ENCODE measurements at regions not wholly inside any gene's neighbourhood (a gene's known extent, or its start where the extent isn't known, plus 50 kb on each side); places are given as distances from the start of the nearest gene placed in this dataset.

GRCh38 chr21:21828130-21828529, 829.9 kb downstream of the NCAM2 start (continued):
- no peak for TF ChIP-seq MYC (IDR thresholded peaks at IDR 0.05; ENCODE audit: insufficient read depth, insufficient read length, insufficient replicate concordance, low read length, severe bottlenecking)
- no peak for TF ChIP-seq SPI1 (IDR thresholded peaks at IDR 0.05; ENCODE audit: borderline replicate concordance, insufficient read depth, low read depth, low read length)
- no peak for TF ChIP-seq CBX3 (IDR thresholded peaks at IDR 0.05; ENCODE audit: borderline replicate concordance, low read depth)
- no peak for TF ChIP-seq CHD1 (IDR thresholded peaks at IDR 0.05; ENCODE audit: low read depth, low read length)
- TF ChIP-seq EED (IDR thresholded peaks at IDR 0.05; ENCODE audit: low read depth) = no peak
- TF ChIP-seq ATF3 (IDR thresholded peaks at IDR 0.05; ENCODE audit: borderline replicate concordance, extremely low read depth, low read depth, low read length) = no peak
- TF ChIP-seq MAX (IDR thresholded peaks at IDR 0.05; ENCODE audit: low read depth, low read length) = no peak
- no peak for TF ChIP-seq TCF12 (IDR thresholded peaks at IDR 0.05; ENCODE audit: low read depth, low read length)
- no peak for TF ChIP-seq POLR2AphosphoS2 (IDR thresholded peaks at IDR 0.05; ENCODE audit: low read depth, low read length)
- TF ChIP-seq RFX5 (IDR thresholded peaks at IDR 0.05; ENCODE audit: low read depth, low read length) = no peak

- ATAC-seq (no peak), FAIRE-seq (no peak), DNase-seq (ENCODE audit: low read depth, low spot score) (no peak)
- Histone ChIP-seq H3K36me3 (ENCODE audit: control insufficient read depth in 2 of 2, insufficient read depth in 2 of 2, low read length in 1 of 2) (no peaks in the 10 kb centered on the region), H3K4me3 (no peak overlapping the region), H3K4me2 (ENCODE audit: control insufficient read depth, insufficient read depth) (no peak overlapping the region), H3K9ac (ENCODE audit: control insufficient read depth, insufficient read depth, low read length) (no peak overlapping the region), H3K79me2 (ENCODE audit: control insufficient read depth, insufficient read depth, low read length) (no peaks in the 10 kb centered on the region), H3K27ac (ENCODE audit: control insufficient read depth, insufficient read depth) (no peak overlapping the region), H2AFZ (ENCODE audit: control insufficient read depth, low read depth, low read length) (no peak overlapping the region), H4K20me1 (ENCODE audit: control insufficient read depth, insufficient read depth) (no peaks in the 10 kb centered on the region), H3K4me1 (ENCODE audit: control insufficient read depth, insufficient read depth, low read length) (no peaks in the 10 kb centered on the region), H3K27me3 (replicated peaks in 1 of 2; ENCODE audit: control insufficient read depth in 2 of 2, insufficient read depth in 2 of 2, low read length in 1 of 2) (no peaks in the 10 kb centered on the region), H3K9me3 (replicated peaks; ENCODE audit: control insufficient read depth, insufficient read depth, low read length) (no peaks in the 10 kb centered on the region)
- in situ Hi-C loops (cut with MboI) (no loop called here), intact Hi-C loops (cut with micrococcal nuclease; ENCODE audit: unreplicated experiment) (no loop called here)
- ChIA-PET POLR2A (no interaction called here), RAD21 (ENCODE audit: unreplicated experiment) (no interaction called here), SMC1A (ENCODE audit: uncharacterized antibody, unreplicated experiment) (no interaction called here), CTCF (no interaction called here)
- no TSS peak for BruUV-seq (replicated peaks)
- 39% methylated on average over 11 of the region's 11 CpGs for WGBS (ENCODE audit: insufficient coverage, insufficient replicate concordance, low lambda C conversion rate, missing lambda C conversion rate)
- TF ChIP-seq ZNF24 (IDR thresholded peaks at IDR 0.05) = no peak
- TF ChIP-seq STAT3 (IDR thresholded peaks at IDR 0.05; ENCODE audit: low read depth, low read length) = no peak
- no peak for TF ChIP-seq BRCA1 (IDR thresholded peaks at IDR 0.05; ENCODE audit: low read depth, low read length)
- no peak for TF ChIP-seq RCOR1 (conservative IDR thresholded peaks at IDR 0.05; ENCODE audit: low read depth, low read length)
- no peak for TF ChIP-seq TARDBP (IDR thresholded peaks at IDR 0.05; ENCODE audit: borderline replicate concordance)
- no peak for TF ChIP-seq RUNX3 (IDR thresholded peaks at IDR 0.05; ENCODE audit: low read length)
- TF ChIP-seq SIX5 (IDR thresholded peaks at IDR 0.05; ENCODE audit: low read depth, low read length, severe bottlenecking) = no peak
- TF ChIP-seq DPF2 (IDR thresholded peaks at IDR 0.05) = no peak
- no peak for TF ChIP-seq CHD2 (IDR thresholded peaks at IDR 0.05; ENCODE audit: borderline replicate concordance, low read depth, low read length)
- TF ChIP-seq PKNOX1 (IDR thresholded peaks at IDR 0.05) = no peak
- TF ChIP-seq, protein P1, sequence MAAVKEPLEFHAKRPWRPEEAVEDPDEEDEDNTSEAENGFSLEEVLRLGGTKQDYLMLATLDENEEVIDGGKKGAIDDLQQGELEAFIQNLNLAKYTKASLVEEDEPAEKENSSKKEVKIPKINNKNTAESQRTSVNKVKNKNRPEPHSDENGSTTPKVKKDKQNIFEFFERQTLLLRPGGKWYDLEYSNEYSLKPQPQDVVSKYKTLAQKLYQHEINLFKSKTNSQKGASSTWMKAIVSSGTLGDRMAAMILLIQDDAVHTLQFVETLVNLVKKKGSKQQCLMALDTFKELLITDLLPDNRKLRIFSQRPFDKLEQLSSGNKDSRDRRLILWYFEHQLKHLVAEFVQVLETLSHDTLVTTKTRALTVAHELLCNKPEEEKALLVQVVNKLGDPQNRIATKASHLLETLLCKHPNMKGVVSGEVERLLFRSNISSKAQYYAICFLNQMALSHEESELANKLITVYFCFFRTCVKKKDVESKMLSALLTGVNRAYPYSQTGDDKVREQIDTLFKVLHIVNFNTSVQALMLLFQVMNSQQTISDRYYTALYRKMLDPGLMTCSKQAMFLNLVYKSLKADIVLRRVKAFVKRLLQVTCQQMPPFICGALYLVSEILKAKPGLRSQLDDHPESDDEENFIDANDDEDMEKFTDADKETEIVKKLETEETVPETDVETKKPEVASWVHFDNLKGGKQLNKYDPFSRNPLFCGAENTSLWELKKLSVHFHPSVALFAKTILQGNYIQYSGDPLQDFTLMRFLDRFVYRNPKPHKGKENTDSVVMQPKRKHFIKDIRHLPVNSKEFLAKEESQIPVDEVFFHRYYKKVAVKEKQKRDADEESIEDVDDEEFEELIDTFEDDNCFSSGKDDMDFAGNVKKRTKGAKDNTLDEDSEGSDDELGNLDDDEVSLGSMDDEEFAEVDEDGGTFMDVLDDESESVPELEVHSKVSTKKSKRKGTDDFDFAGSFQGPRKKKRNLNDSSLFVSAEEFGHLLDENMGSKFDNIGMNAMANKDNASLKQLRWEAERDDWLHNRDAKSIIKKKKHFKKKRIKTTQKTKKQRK (IDR thresholded peaks at IDR 0.05; ENCODE audit: low read depth, low read length) = no peak
- TF ChIP-seq CBX5 (IDR thresholded peaks at IDR 0.05; ENCODE audit: low read depth) = no peak
- TF ChIP-seq ZSCAN29 (IDR thresholded peaks at IDR 0.05) = no peak
Observed at GRCh38 chr21:21831036-21831435, 832.8 kb downstream of the NCAM2 start.
